ENCODE measurements at regions not wholly inside any gene's neighbourhood (a gene's known extent, or its start where the extent isn't known, plus 50 kb on each side); places are given as distances from the start of the nearest gene placed in this dataset.

GRCh38 chr7:50860174-50860573 is 77.5 kb upstream of the GRB10 start:
- no peak for TF ChIP-seq ARID4B (CRISPR knock-in tag; IDR thresholded peaks at IDR 0.05; ENCODE audit: borderline replicate concordance)
- no peak for TF ChIP-seq FOXK1 (CRISPR knock-in tag; IDR thresholded peaks at IDR 0.05)
- no peak for TF ChIP-seq MAX (CRISPR knock-in tag; IDR thresholded peaks at IDR 0.05)

Data from WTC11 (cell line).